ENCODE measurements at regions not wholly inside any gene's neighbourhood (a gene's known extent, or its start where the extent isn't known, plus 50 kb on each side); places are given as distances from the start of the nearest gene placed in this dataset.

DNA sequence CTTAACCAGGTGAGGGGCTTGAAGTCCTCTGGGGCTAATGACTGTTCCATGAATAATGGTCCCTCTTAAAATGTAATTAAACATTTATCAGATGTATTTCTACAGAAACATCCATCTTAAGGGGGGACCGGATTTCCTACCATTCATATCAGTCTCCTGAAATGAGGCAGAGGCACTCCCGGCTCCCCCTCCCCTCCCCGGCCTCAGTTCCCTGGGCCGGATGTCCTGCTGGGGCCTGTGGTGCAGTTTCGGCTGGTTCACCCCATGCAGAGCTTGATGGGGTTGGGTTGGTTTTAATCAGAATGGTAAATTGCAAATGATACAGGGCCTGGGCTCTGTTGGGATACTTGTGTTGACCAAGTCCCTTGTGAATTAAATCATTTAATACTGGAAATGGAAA lies 349.4 kb downstream of the PREX1 start:
- TF ChIP-seq ZFX (IDR thresholded peaks at IDR 0.05): no peak
- TF ChIP-seq, protein P1, sequence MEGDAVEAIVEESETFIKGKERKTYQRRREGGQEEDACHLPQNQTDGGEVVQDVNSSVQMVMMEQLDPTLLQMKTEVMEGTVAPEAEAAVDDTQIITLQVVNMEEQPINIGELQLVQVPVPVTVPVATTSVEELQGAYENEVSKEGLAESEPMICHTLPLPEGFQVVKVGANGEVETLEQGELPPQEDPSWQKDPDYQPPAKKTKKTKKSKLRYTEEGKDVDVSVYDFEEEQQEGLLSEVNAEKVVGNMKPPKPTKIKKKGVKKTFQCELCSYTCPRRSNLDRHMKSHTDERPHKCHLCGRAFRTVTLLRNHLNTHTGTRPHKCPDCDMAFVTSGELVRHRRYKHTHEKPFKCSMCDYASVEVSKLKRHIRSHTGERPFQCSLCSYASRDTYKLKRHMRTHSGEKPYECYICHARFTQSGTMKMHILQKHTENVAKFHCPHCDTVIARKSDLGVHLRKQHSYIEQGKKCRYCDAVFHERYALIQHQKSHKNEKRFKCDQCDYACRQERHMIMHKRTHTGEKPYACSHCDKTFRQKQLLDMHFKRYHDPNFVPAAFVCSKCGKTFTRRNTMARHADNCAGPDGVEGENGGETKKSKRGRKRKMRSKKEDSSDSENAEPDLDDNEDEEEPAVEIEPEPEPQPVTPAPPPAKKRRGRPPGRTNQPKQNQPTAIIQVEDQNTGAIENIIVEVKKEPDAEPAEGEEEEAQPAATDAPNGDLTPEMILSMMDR (conservative IDR thresholded peaks at IDR 0.05): no peak

Measured in C4-2B (cell line).